Adrenal gland (tissue), 9 donors: ENCODE measurements at regions not wholly inside any gene's neighbourhood (a gene's known extent, or its start where the extent isn't known, plus 50 kb on each side); places are given as distances from the start of the nearest gene placed in this dataset.

Source experiments
- DNase-seq, 7 donors: peaks; one replicate each; pipeline ENCODE4 v3.0.0-alpha.2; 2019 to 2020
- H3K27ac ChIP-seq, 5 donors: fragments of 200-600 bp; sonication (generic) in 4 of 5; 1 replicate in 3 of 5; 2 replicates in 2 of 5; pipeline versions ENCODE4 v1.5.1 to v1.8.0; 2016 to 2020; ENCODE audit warnings: mild to moderate bottlenecking in 1 of 5
- H3K27me3 ChIP-seq: fragments of 200-600 bp; 2 replicates; pipeline ENCODE4 v1.8.0; 2021
- H3K36me3 ChIP-seq, 2 donors: fragments of 200-600 bp; replicated peaks in 1 of 2; 1 replicate in 1 of 2; 2 replicates in 1 of 2; pipeline versions ENCODE4 v1.5.1 to v1.8.0; 2018 to 2022
- H3K4me1 ChIP-seq, 2 donors: fragments of 200-600 bp; replicated peaks in 1 of 2; 1 replicate in 1 of 2; 2 replicates in 1 of 2; pipeline versions ENCODE4 v1.5.1 to v1.8.0; 2018 to 2021
- H3K4me3 ChIP-seq, 4 donors: fragments of 200-600 bp; sonication (generic) in 3 of 4; one replicate each; pipeline ENCODE4 v1.5.1; 2016 to 2018
- H3K9me3 ChIP-seq, 3 donors: fragments of 200-600 bp; sonication (generic) in 1 of 3; replicated peaks in 1 of 3; 1 replicate in 2 of 3; 2 replicates in 1 of 3; pipeline versions ENCODE4 v1.5.1 to v1.8.0; 2016 to 2021
- CTCF ChIP-seq, 6 experiments: fragments of 450-650 bp in 4 of 6; fragments of 200-600 bp in 2 of 6; sonication (generic) in 1 of 6; IDR thresholded peaks; 1 replicate in 5 of 6; 2 replicates in 1 of 6; pipeline versions ENCODE4 v1.5.1 to v1.8.0; 2016 to 2021; ENCODE audit warnings: antibody characterized with exemption in 6 of 6, mild to moderate bottlenecking in 2 of 6, moderate library complexity in 1 of 6
- POLR2A ChIP-seq, 2 donors: fragments of 450-650 bp; IDR thresholded peaks; one replicate each; pipeline ENCODE4 v1.6.1; 2017; ENCODE audit warnings: antibody characterized with exemption in 2 of 2, mild to moderate bottlenecking in 2 of 2, moderate library complexity in 1 of 2
- WGBS, 4 donors: extraction: QIAGEN DNeasy Blood & Tissue Kit in 2 of 4; methylation state at CpG; one replicate each; pipeline versions ENCODE4 v1.1.5 to v1.1.7; 2013 to 2017; 5-methylcytosine and 5-hydroxymethylcytosine counted together
- intact Hi-C, 2 donors: fragments of 100-400 bp; cut with DNase I; formaldehyde crosslinking; loops; one replicate each; pipeline versions ENCODE4 v1.14.1 to v1.15.0; 2022 to 2023
- donor health status: healthy with polysubstance abuse.
- donor health status: Bipolar disorder and iron deficiency.
- donor health status: DM: yes; HTN: yes; CAD: no.
- donor health status: DM: no; HTN: no; CAD: no.
- donor health status: DM: no; HTN: no; CAD: no.

- no peaks in the 10 kb centered on the region for H3K9me3 ChIP-seq
- intact Hi-C loops = no loop called here
- WGBS, 4 donors = 54 to 72% (median 56%) methylated on average over 2 of the region's 2 CpGs
Observed at GRCh38 chrX:78603908-78604307, 55.2 kb downstream of the RTL3 start.

DNA sequence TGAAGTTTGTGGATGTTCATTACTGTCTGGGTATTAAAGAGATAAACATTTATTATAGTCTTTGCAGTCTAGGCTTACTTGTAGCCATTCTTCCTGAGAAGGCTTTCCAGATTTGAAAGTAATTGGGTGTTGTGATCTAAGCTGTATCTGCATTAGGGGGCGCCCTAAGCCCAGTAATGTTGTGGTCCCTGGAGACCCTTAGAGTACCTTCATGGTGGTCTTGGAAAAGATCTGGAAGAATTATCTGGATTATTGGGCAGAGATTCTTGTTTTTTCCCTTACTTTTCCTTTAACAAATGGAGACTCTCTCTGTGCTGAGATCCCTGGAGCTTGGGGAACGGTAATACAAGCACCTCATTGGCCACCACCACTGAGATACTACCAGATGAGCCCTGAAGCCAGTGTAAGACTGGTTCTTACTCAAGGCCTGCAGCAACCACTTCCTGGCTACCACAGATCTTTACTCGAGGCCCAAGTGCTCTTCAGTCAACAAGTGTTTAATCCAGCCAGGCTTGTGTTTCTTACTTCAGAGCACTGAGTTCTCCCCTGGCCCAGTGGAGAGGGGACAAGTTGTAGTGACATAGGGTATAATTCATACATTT, 63.1 kb downstream of the RTL3 start:
- no peak for DNase-seq
- no peaks in the 10 kb centered on the region for H3K9me3 ChIP-seq
- H3K36me3 ChIP-seq = no peaks in the 10 kb centered on the region
- TF ChIP-seq CTCF (IDR thresholded peaks at IDR 0.05) (no peak), POLR2A (IDR thresholded peaks at IDR 0.05) (no peak)
- no peak overlapping the region for H3K27ac ChIP-seq
- no peak overlapping the region for H3K4me3 ChIP-seq
- WGBS, 4 donors = 33 to 58% (median 51%) methylated on average over 2 to 3 of the region's 3 CpGs
- H3K27me3 ChIP-seq = peaks cover 4% of the 10 kb centered on the region
- intact Hi-C loops = no loop called here
- H3K4me1 ChIP-seq = no peaks in the 10 kb centered on the region

More at GRCh38 chrX:78603908-78604307, 55.2 kb downstream of the RTL3 start:
- no peaks in the 10 kb centered on the region for H3K36me3 ChIP-seq
- no peak overlapping the region for H3K27ac ChIP-seq
- no peaks in the 10 kb centered on the region for H3K4me1 ChIP-seq
- H3K27me3 ChIP-seq = no peaks in the 10 kb centered on the region
- TF ChIP-seq POLR2A (IDR thresholded peaks at IDR 0.05) (no peak), CTCF (IDR thresholded peaks at IDR 0.05) (no peak)
- no peak overlapping the region for H3K4me3 ChIP-seq
- no peak for DNase-seq

DNA sequence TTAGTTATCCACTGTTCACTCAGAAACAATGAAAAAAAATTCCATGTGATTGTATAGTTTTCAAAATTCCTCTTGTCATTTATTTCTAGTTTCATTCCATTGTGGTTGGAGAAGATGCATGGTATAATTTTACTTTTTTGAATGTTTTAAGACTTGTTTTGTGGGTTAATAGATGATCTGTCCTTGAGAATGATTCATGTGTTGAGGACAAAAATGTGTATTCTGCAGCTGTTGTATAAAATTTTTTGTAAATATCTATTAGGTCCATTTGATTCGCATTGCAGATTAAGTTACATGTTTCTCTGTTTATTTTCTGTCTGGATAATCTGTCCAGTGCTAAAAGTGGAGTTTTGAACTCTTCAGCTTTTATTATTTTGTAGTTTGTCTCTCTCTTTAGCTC, 65.4 kb downstream of the RTL3 start:
- intact Hi-C loops = no loop called here
- no peak for DNase-seq
- no peak overlapping the region for H3K4me3 ChIP-seq
- no peaks in the 10 kb centered on the region for H3K9me3 ChIP-seq
- TF ChIP-seq CTCF (IDR thresholded peaks at IDR 0.05) = no peak
- no peak for TF ChIP-seq POLR2A (IDR thresholded peaks at IDR 0.05)
- H3K36me3 ChIP-seq = no peaks in the 10 kb centered on the region
- H3K4me1 ChIP-seq = no peaks in the 10 kb centered on the region
- 59 to 85% (median 67%) methylated on average over 1 of the region's 1 CpG for WGBS, 4 donors
- H3K27me3 ChIP-seq = peaks cover 4% of the 10 kb centered on the region
- no peak overlapping the region for H3K27ac ChIP-seq

GRCh38 chrX:78592030-78592429, 67.1 kb downstream of the RTL3 start:
- no peak overlapping the region for H3K4me3 ChIP-seq

More at GRCh38 chrX:78592030-78592429, 67.1 kb downstream of the RTL3 start:
- no peak for TF ChIP-seq POLR2A (IDR thresholded peaks at IDR 0.05)
- TF ChIP-seq CTCF (IDR thresholded peaks at IDR 0.05) = no peak
- WGBS, 4 donors = 59 to 82% (median 79%) methylated on average over 2 of the region's 2 CpGs
- intact Hi-C loops = no loop called here
- H3K9me3 ChIP-seq = no peaks in the 10 kb centered on the region
- H3K36me3 ChIP-seq = no peaks in the 10 kb centered on the region
- H3K4me1 ChIP-seq = no peaks in the 10 kb centered on the region
- no peak overlapping the region for H3K27ac ChIP-seq
- H3K27me3 ChIP-seq = peaks cover 4% of the 10 kb centered on the region
- DNase-seq = no peak
